Omental fat pad (tissue), 3 donors: ENCODE measurements at regions not wholly inside any gene's neighbourhood (a gene's known extent, or its start where the extent isn't known, plus 50 kb on each side); places are given as distances from the start of the nearest gene placed in this dataset.

Experiments
- ATAC-seq: fragments of 150-250 bp; one replicate; pipeline ENCODE4 v1.9.1; 2016; ENCODE audit warnings: mild to moderate bottlenecking, moderate library complexity; ENCODE audit not compliant: low FRiP score
- DNase-seq: peaks from one replicate; pipeline ENCODE4 v3.0.0-alpha.2; 2019; ENCODE audit warnings: low spot score
- TF ChIP-seq, protein P1 (sequence below), 3 donors: fragments of 450-650 bp; IDR thresholded peaks; one replicate each; pipeline ENCODE4 v1.5.1; 2016 to 2017; ENCODE audit warnings: antibody characterized with exemption in 3 of 3, mild to moderate bottlenecking in 3 of 3, moderate library complexity in 2 of 3

DNA sequence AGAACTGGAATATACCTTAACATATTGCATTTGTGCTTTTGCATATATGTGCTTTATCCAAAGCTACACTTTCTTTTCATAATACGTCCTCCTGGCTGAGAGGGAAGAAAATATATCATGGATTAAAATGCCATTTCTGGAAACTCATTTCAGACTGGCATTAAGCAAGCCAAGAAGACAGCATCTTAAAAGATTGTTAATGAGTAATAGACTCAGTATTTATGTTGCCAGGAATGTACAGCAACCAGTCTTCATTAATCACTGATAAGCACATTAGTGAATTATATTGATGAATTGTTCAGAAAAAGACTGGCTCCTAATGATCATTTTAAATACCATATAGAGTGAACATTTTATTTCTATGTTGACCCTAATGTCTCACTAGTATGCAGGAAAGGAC, 134.9 kb upstream of the IFNG-AS1 start:
- ATAC-seq (no peak), DNase-seq (no peak)
- TF ChIP-seq, protein P1, sequence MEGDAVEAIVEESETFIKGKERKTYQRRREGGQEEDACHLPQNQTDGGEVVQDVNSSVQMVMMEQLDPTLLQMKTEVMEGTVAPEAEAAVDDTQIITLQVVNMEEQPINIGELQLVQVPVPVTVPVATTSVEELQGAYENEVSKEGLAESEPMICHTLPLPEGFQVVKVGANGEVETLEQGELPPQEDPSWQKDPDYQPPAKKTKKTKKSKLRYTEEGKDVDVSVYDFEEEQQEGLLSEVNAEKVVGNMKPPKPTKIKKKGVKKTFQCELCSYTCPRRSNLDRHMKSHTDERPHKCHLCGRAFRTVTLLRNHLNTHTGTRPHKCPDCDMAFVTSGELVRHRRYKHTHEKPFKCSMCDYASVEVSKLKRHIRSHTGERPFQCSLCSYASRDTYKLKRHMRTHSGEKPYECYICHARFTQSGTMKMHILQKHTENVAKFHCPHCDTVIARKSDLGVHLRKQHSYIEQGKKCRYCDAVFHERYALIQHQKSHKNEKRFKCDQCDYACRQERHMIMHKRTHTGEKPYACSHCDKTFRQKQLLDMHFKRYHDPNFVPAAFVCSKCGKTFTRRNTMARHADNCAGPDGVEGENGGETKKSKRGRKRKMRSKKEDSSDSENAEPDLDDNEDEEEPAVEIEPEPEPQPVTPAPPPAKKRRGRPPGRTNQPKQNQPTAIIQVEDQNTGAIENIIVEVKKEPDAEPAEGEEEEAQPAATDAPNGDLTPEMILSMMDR (IDR thresholded peaks at IDR 0.05): no peak

DNA sequence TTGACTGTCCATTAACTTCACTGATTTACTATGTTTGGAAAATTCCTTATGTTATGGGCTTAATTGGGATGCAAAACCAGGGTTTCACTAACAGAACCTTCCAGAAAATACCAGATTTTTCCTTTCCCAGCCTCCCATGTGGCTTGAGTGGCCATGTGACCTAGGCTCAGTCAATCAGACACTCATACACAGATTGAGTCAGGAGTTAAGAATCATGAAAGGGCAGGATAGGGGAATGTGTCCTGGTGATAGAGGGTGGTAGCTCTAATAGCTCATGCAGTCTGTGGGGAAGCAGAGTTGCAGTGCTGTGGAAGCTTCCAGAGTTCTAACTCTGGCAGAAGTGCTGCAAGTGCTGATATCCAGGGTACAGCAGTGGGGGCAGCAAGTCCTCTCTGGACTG, 134.1 kb upstream of the IFNG-AS1 start:
- no peak for ATAC-seq
- no peak for DNase-seq
- TF ChIP-seq, protein P1 (IDR thresholded peaks at IDR 0.05): no peak

DNA sequence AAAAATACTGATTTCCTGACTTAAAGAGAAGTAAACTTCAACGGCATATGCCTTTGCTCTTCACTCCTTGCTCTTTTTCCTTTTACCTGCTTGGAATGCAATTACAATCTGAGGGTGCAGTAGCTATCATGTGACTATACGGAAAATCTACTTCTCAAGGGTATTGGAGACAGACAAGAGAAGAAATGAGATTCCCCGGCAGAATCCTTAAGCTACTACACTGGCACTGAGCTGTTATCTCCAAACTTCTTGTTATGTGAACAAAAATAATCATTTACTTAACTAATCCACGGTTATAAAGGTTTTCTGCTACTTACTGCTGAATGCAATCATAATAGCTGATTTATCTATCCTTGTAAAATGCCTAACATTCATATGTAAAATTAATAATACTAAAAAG, 118.0 kb upstream of the IFNG-AS1 start:
- ATAC-seq (no peak), DNase-seq (no peak)
- TF ChIP-seq, protein P1 (IDR thresholded peaks at IDR 0.05): no peak

DNA sequence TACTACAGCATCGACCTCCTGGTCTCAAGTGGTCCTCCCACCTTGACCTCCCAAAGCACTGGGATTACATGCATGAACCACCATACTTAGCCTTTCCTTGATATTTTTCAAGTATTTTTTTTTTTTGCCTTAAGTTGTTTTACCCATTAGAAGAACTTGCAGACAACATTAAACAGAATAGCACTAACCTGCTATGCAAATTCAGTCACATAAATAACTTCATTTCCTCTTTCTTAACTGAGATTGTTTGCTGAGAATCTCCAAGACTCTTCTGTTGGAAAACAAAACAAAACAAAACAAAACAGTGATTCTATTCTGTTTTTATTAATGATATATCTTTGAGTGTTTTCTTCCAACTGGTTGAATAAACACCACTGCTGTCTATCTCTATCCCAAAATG, 115.9 kb upstream of the IFNG-AS1 start:
- ATAC-seq (no peak), DNase-seq (no peak)
- TF ChIP-seq, protein P1 (IDR thresholded peaks at IDR 0.05): no peak

DNA sequence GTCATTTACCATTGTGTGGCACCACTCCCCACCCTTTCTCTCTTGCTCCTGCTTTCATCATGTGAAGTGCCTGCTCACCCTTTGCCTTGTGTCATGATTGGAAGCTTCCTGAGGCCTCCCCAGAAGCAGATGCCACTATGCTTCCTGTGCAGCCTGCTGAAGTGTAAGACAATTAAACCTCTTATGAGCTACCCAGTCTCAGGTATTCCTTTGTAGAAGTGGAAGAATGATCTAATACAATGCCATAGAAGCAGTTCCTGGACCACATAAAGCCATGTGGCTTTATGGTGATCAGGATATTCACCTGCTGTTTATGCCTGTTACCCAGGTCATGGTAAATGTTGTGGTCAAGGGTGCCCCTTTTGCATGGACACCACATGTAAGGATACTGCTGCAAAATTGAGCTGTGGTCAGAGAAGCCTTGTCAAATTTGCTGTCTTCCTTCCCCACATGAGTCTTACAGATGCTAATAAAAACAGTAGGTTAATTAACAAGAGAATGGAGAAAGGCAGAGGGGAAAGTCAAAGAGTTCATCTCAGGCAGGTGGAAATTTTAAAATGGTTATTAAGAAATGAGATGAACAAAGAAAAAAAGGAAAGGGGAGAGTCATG, 112.8 kb upstream of the IFNG-AS1 start:
- ATAC-seq (no peak), DNase-seq (no peak)
- TF ChIP-seq, protein P1 (IDR thresholded peaks at IDR 0.05): no peak

DNA sequence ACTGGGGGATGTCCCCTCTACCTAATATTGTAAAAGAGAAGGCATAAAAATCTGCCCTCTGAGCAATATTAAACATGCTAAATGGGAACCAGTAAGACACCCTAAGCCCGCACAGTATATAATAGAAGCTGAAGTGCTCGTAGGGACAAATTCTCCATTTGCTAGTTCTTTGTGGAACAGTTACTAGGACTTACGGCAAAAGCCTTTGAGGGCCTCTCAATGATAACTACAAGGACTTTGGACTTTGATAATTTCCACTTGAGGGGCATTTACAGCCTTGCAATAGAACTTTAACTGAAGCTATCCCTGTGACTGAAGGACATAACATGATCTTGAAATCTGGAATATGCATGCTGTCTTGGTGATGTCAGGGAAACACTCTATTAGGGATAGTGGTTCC, 111.5 kb upstream of the IFNG-AS1 start:
- TF ChIP-seq, protein P1 (IDR thresholded peaks at IDR 0.05): no peak
- ATAC-seq (no peak), DNase-seq (no peak)

DNA sequence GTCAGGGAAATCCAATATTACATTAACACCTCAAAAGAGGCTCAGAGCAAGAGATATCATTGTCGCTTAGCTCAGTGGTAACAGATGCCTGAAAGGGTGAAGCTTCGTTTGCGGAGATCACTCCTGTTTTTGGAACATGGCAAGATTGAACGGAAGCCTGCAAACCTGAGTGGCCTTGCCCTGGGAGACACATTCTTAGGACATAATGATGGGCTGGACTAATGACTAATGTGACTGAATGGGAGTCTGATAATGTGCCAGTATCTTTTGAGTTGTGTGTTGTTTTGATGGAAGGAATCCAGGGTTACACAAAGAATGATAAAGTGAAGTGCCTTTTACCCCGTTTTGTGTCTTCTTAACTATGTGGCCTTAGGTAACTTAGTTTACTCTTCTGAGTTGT, 109.3 kb upstream of the IFNG-AS1 start:
- no peak for ATAC-seq
- no peak for DNase-seq
- TF ChIP-seq, protein P1 (IDR thresholded peaks at IDR 0.05): no peak
